Stimulated activated naive CD8-positive, alpha-beta T cell treated with anti-CD3 and anti-CD28 coated beads, Interleukin-15, Interleukin-2, amounts not matched to agents 100 U/mL and 50 U/mL, for 24 hours (primary cell): ENCODE measurements at regions not wholly inside any gene's neighbourhood (a gene's known extent, or its start where the extent isn't known, plus 50 kb on each side); places are given as distances from the start of the nearest gene placed in this dataset.

Experiments used
- ATAC-seq: fragments of 150-1000 bp; cut with Tn5 transposase; one replicate; pipeline ENCODE4 v1.10.0; 2021
- DNase-seq: peaks from one replicate; pipeline ENCODE4 v3.0.0; 2021

- no peak for DNase-seq
- no peak for ATAC-seq
Observed at GRCh38 chr16:26189536-26189935, 497.8 kb downstream of the HS3ST4 start.

- no peak for DNase-seq
- no peak for ATAC-seq
Observed at GRCh38 chr16:26194526-26194925, 502.8 kb downstream of the HS3ST4 start.

GRCh38 chr16:26195225-26195624, 503.5 kb downstream of the HS3ST4 start:
- DNase-seq (no peak), ATAC-seq (no peak)

GRCh38 chr16:26196310-26196709, 504.6 kb downstream of the HS3ST4 start:
- DNase-seq, result no peak
- no peak for ATAC-seq

GRCh38 chr16:26196802-26197201, 505.0 kb downstream of the HS3ST4 start:
- DNase-seq, result no peak
- no peak for ATAC-seq

- ATAC-seq (no peak), DNase-seq (no peak)
Observed at GRCh38 chr16:26197707-26198106, 505.9 kb downstream of the HS3ST4 start.

GRCh38 chr16:26198221-26198620, 506.5 kb downstream of the HS3ST4 start:
- no peak for DNase-seq
- ATAC-seq, result no peak

- DNase-seq (no peak), ATAC-seq (no peak)
Observed at GRCh38 chr16:26204138-26204537, 512.4 kb downstream of the HS3ST4 start.

GRCh38 chr16:26211542-26211941, 519.8 kb downstream of the HS3ST4 start:
- no peak for ATAC-seq
- no peak for DNase-seq

- ATAC-seq, result no peak
Observed at GRCh38 chr16:26212599-26212998, 520.8 kb downstream of the HS3ST4 start.

GRCh38 chr16:26214581-26215174, 522.9 kb downstream of the HS3ST4 start:
- DNase-seq (no peak), ATAC-seq (no peak)

More at GRCh38 chr16:26212599-26212998, 520.8 kb downstream of the HS3ST4 start:
- no peak for DNase-seq

- no peak for ATAC-seq
- no peak for DNase-seq
Observed at GRCh38 chr16:26220894-26221293, 529.1 kb downstream of the HS3ST4 start.

GRCh38 chr16:26231647-26232046, 539.9 kb downstream of the HS3ST4 start:
- DNase-seq, result no peak
- ATAC-seq, result no peak

- ATAC-seq, result no peak
- no peak for DNase-seq
Observed at GRCh38 chr16:26240807-26241206, 549.0 kb downstream of the HS3ST4 start.

- ATAC-seq, result no peak
- no peak for DNase-seq
Observed at GRCh38 chr16:26247063-26247462, 555.3 kb downstream of the HS3ST4 start.

- DNase-seq (no peak), ATAC-seq (no peak)
Observed at GRCh38 chr16:26252598-26252997, 560.8 kb downstream of the HS3ST4 start.

- no peak for ATAC-seq
- no peak for DNase-seq
Observed at GRCh38 chr16:26261621-26262020, 569.9 kb downstream of the HS3ST4 start.

GRCh38 chr16:26263406-26263805, 571.6 kb downstream of the HS3ST4 start:
- ATAC-seq (no peak), DNase-seq (no peak)

GRCh38 chr16:26267641-26268040, 575.9 kb downstream of the HS3ST4 start:
- no peak for ATAC-seq
- no peak for DNase-seq

- no peak for DNase-seq
- no peak for ATAC-seq
Observed at GRCh38 chr16:26269673-26270072, 577.9 kb downstream of the HS3ST4 start.

GRCh38 chr16:26273607-26274006, 581.8 kb downstream of the HS3ST4 start:
- DNase-seq (no peak), ATAC-seq (no peak)

GRCh38 chr16:26275021-26275590, 583.3 kb downstream of the HS3ST4 start:
- ATAC-seq (no peak), DNase-seq (no peak)

- DNase-seq, result no peak
- no peak for ATAC-seq
Observed at GRCh38 chr16:26276289-26276688, 584.5 kb downstream of the HS3ST4 start.

GRCh38 chr16:26281381-26282110, 589.8 kb downstream of the HS3ST4 start:
- DNase-seq (no peak), ATAC-seq (no peak)
